IMR-90 (cell line): ENCODE measurements at regions not wholly inside any gene's neighbourhood (a gene's known extent, or its start where the extent isn't known, plus 50 kb on each side); places are given as distances from the start of the nearest gene placed in this dataset.

Experiments
- ATAC-seq: fragments of 200-7000 bp; cut with Tn5 transposase; 2 replicates; pipeline ENCODE4 v1.9.1; 2020; ENCODE audit warnings: low read depth, mild to moderate bottlenecking, moderate library complexity
- BruUV-seq: library from RNA; stranded (reverse); fragments of 400-500 nt; replicated peaks from 2 replicates; lab custom pipeline; 2021; lab: Mats Ljungman, UMichigan
- CTCF ChIA-PET: fragments of 300-600 bp; formaldehyde crosslinking; extraction: SDS; loops from one replicate; lab custom pipeline; 2021; ENCODE audit warnings: antibody characterized with exemption; lab: Yijun Ruan, JAX
- POLR2A ChIA-PET: fragments of 300-600 bp; sonication (Branson Sonifier 250); formaldehyde crosslinking; loops from one replicate; lab custom pipeline; 2022; ENCODE audit warnings: antibody characterized with exemption; ENCODE audit not compliant: unreplicated experiment; lab: Charles Lee
- DNase-seq: peaks from one replicate; pipeline ENCODE4 v3.0.0; 2013
- H2AFZ ChIP-seq: replicated peaks from 2 replicates; pipeline ENCODE3; 2013; ENCODE audit warnings: low read length, mild to moderate bottlenecking; ENCODE audit not compliant: poor library complexity
- H2AK5ac ChIP-seq: 2 replicates; pipeline ENCODE4 v1.6.1; 2013; ENCODE audit warnings: low read depth, low read length, inconsistent platforms
- H2AK9ac ChIP-seq: replicated peaks from 2 replicates; pipeline ENCODE3; 2013; ENCODE audit warnings: mild to moderate bottlenecking, low read depth, low read length, moderate library complexity; ENCODE audit not compliant: poor library complexity
- H2BK120ac ChIP-seq: 2 replicates; pipeline ENCODE4 v1.6.1; 2013; ENCODE audit warnings: low read depth, low read length, inconsistent platforms
- H2BK15ac ChIP-seq: 3 replicates; pipeline ENCODE4 v1.6.1; 2013; ENCODE audit warnings: low read depth, low read length, inconsistent platforms
- H2BK20ac ChIP-seq: 2 replicates; pipeline ENCODE4 v1.6.1; 2013; ENCODE audit warnings: low read depth, mild to moderate bottlenecking, inconsistent platforms, low read length, moderate library complexity
- H2BK5ac ChIP-seq: 2 replicates; pipeline ENCODE4 v1.6.1; 2013; ENCODE audit warnings: mild to moderate bottlenecking, low read depth, low read length, inconsistent platforms; ENCODE audit not compliant: poor library complexity, severe bottlenecking
- H3K14ac ChIP-seq: replicated peaks from 2 replicates; pipeline ENCODE4 v1.6.1; 2013; ENCODE audit warnings: low read depth, low read length, inconsistent platforms
- H3K18ac ChIP-seq: 2 replicates; pipeline ENCODE4 v1.6.1; 2013; ENCODE audit warnings: low read depth, low read length, control low read depth
- H3K23ac ChIP-seq: 2 replicates; pipeline ENCODE4 v1.6.1; 2013; ENCODE audit warnings: low read depth, low read length, inconsistent platforms
- H3K27ac ChIP-seq: 2 replicates; pipeline ENCODE4 v1.5.1; 2013; ENCODE audit warnings: mild to moderate bottlenecking, control low read depth, low read length; ENCODE audit not compliant: insufficient read depth
- H3K27me3 ChIP-seq: 2 replicates; pipeline ENCODE4 v1.6.1; 2013; ENCODE audit warnings: low read length; ENCODE audit not compliant: control insufficient read depth, insufficient read depth
- H3K36me3 ChIP-seq: 2 replicates; pipeline ENCODE4 v1.6.1; 2013; ENCODE audit warnings: low read length, mixed read lengths; ENCODE audit not compliant: control insufficient read depth, insufficient read depth
- H3K4ac ChIP-seq: 2 replicates; pipeline ENCODE4 v1.6.1; 2013; ENCODE audit warnings: low read depth, low read length, inconsistent platforms
- H3K4me1 ChIP-seq: 2 replicates; pipeline ENCODE4 v1.6.1; 2013; ENCODE audit warnings: low read length, mixed read lengths; ENCODE audit not compliant: control insufficient read depth, insufficient read depth
- H3K4me2 ChIP-seq: 2 replicates; pipeline ENCODE4 v1.6.1; 2013; ENCODE audit warnings: low read depth, mild to moderate bottlenecking, control low read depth, low read length, moderate library complexity
- H3K4me3 ChIP-seq: 2 replicates; pipeline ENCODE4 v1.5.1; 2013; ENCODE audit warnings: low read depth, mild to moderate bottlenecking, control low read depth, low read length, moderate library complexity; ENCODE audit not compliant: insufficient read depth
- H3K56ac ChIP-seq: 2 replicates; pipeline ENCODE4 v1.6.1; 2013; ENCODE audit warnings: low read length, inconsistent platforms; ENCODE audit not compliant: insufficient read depth; ENCODE audit errors: extremely low read depth
- H3K79me1 ChIP-seq, 2 experiments: 2 replicates each; pipeline ENCODE4 v1.6.1; 2013; ENCODE audit warnings: low read length in 2 of 2, inconsistent platforms in 1 of 2, low read depth in 1 of 2
- H3K9ac ChIP-seq: 2 replicates; pipeline ENCODE4 v1.6.1; 2013; ENCODE audit warnings: low read depth, low read length, control low read depth
- H3K9me1 ChIP-seq: 2 replicates; pipeline ENCODE4 v1.6.1; 2013; ENCODE audit warnings: low read length, inconsistent platforms; ENCODE audit not compliant: insufficient read depth
- H3K9me3 ChIP-seq: 2 replicates; pipeline ENCODE4 v1.6.1; 2013; ENCODE audit warnings: low read length; ENCODE audit not compliant: control insufficient read depth, insufficient read depth
- H4K20me1 ChIP-seq: 2 replicates; pipeline ENCODE4 v1.6.1; 2013; ENCODE audit warnings: low read length, inconsistent platforms; ENCODE audit not compliant: insufficient read depth
- H4K5ac ChIP-seq: 2 replicates; pipeline ENCODE4 v1.6.1; 2013; ENCODE audit warnings: mild to moderate bottlenecking, low read depth, low read length, control low read depth
- H4K8ac ChIP-seq, 2 experiments: 2 replicates each; pipeline ENCODE4 v1.6.1; 2013; ENCODE audit warnings: low read depth in 2 of 2, low read length in 2 of 2, control low read depth in 1 of 2, inconsistent platforms in 1 of 2
- H4K91ac ChIP-seq: 2 replicates; pipeline ENCODE4 v1.6.1; 2013; ENCODE audit warnings: low read depth, low read length, inconsistent platforms; ENCODE audit not compliant: insufficient read depth
- CEBPB ChIP-seq: IDR thresholded peaks from 2 replicates; pipeline ENCODE4 v1.6.1; 2012; ENCODE audit warnings: low read depth, low read length, improper control_type of control experiment
- CHD1 ChIP-seq: IDR thresholded peaks from 2 replicates; pipeline ENCODE4 v1.6.1; 2012; ENCODE audit warnings: low read depth, low read length, improper control_type of control experiment
- MAFK ChIP-seq: IDR thresholded peaks from 2 replicates; pipeline ENCODE4 v1.6.1; 2012; ENCODE audit warnings: low read depth, low read length, improper control_type of control experiment
- MAZ ChIP-seq: IDR thresholded peaks from 2 replicates; pipeline ENCODE4 v1.6.1; 2012; ENCODE audit warnings: low read depth, mild to moderate bottlenecking, low read length, improper control_type of control experiment, moderate library complexity, borderline replicate concordance
- MXI1 ChIP-seq: IDR thresholded peaks from 2 replicates; pipeline ENCODE4 v1.6.1; 2012; ENCODE audit warnings: low read depth, mild to moderate bottlenecking, low read length, moderate library complexity, borderline replicate concordance
- NFE2L2 ChIP-seq: fragments of 150-350 bp; IDR thresholded peaks from 2 replicates; pipeline ENCODE4 v1.6.1; 2016; ENCODE audit warnings: low read depth, mild to moderate bottlenecking, low read length
- POLR2A ChIP-seq: IDR thresholded peaks from 2 replicates; pipeline ENCODE4 v1.6.1; 2012; ENCODE audit warnings: mild to moderate bottlenecking, low read depth, low read length
- RAD21 ChIP-seq: IDR thresholded peaks from 2 replicates; pipeline ENCODE4 v1.6.1; 2012; ENCODE audit warnings: low read length, improper control_type of control experiment
- RFX5 ChIP-seq: IDR thresholded peaks from 2 replicates; pipeline ENCODE4 v1.8.0; 2012; ENCODE audit warnings: low read depth, mild to moderate bottlenecking, low read length, moderate library complexity
- WGBS, 2 experiments: methylation state at CpG; one replicate each; pipeline versions ENCODE4 v1.1.5 to v1.1.7; 2013; ENCODE audit warnings: missing lambda C conversion rate in 2 of 2; ENCODE audit not compliant: insufficient read length in 1 of 2; ENCODE audit errors: extremely low coverage in 2 of 2; 5-methylcytosine and 5-hydroxymethylcytosine counted together
- dilution Hi-C: fragments of 300-500 bp; cut with HindIII; formaldehyde crosslinking; loops from one replicate; pipeline ENCODE4 v1.14.3; 2018; ENCODE audit warnings: low sequenced_read_pairs; ENCODE audit not compliant: unreplicated experiment
- in situ Hi-C: fragments of 300-500 bp; cut with MboI; formaldehyde crosslinking; loops from 3 replicates; pipeline ENCODE4 v1.14.3; 2019; ENCODE audit warnings: low sequenced_read_pairs, inconsistent platforms, mixed read lengths
- intact Hi-C: fragments of 100-400 bp; cut with micrococcal nuclease; formaldehyde crosslinking; loops from 2 replicates; pipeline ENCODE4 v1.10.0; 2022
- TF ChIP-seq, protein P1 (sequence below): conservative IDR thresholded peaks from 2 replicates; pipeline ENCODE4 v1.5.1; 2012; ENCODE audit warnings: mild to moderate bottlenecking, low read depth, low read length, improper control_type of control experiment
- TF ChIP-seq, protein P2 (sequence below): fragments of 150-350 bp; IDR thresholded peaks from 2 replicates; pipeline ENCODE4 v1.6.1; 2017; ENCODE audit warnings: mild to moderate bottlenecking, antibody characterized with exemption, low read length, low read depth

DNA sequence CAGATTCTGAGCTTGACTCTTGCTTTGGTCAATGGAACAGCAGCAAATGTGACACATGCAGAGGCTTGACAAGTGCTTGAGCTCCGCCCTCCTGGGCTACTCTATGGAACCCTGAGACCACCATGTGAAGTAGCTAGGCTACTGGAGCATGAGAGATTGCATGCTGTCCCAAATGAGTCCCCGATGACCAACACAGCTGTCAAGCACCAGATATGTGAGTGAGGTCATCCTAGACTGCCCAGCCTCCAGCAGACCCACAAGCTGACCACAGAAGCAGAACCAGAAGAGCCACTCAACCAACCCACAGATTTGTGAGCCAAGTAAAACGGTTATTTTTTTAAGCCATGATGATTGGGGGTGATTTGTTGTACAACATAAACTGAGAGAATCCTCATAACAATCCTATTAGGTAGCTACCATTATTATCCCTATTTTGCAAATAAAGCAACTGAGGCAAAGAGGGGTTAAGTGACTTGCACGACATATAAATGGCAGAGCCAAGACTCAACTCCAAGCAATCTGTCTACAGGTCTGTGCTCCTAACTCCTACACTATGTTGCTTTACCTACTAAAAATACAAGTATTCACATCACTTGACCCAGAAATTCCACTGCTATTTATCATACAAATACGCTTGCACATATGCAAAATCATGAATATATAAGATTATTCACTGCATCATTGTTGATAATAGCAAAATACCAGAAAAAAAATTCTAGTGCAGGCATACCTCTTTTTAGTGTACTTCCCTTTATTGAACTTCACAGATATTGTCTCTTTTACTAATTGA, 136.2 kb downstream of the NDUFA12 start:
- Histone ChIP-seq H2BK20ac (no peak overlapping the region), H3K9me3 (0 out of 2 replicates have a peak, but pooled peaks cover 2% of the 10 kb centered on the region), H3K4me3 (no peak overlapping the region), H3K56ac (no peak overlapping the region), H3K4ac (no peak overlapping the region), H4K20me1 (no peaks in the 10 kb centered on the region), H2AK5ac (no peak overlapping the region), H3K4me2 (no peak overlapping the region), H2BK120ac (no peak overlapping the region), H3K4me1 (no peaks in the 10 kb centered on the region), H4K91ac (no peak overlapping the region), H3K79me1 (no peaks in the 10 kb centered on the region), H3K9ac (no peak overlapping the region), H2AK9ac (no peak overlapping the region), H4K8ac (no peak overlapping the region), H4K5ac (no peak overlapping the region), H3K14ac (no peak overlapping the region), H3K23ac (no peak overlapping the region), H3K18ac (no peak overlapping the region), H3K36me3 (no peaks in the 10 kb centered on the region), H3K9me1 (no peaks in the 10 kb centered on the region), H2AFZ (no peak overlapping the region), H3K27ac (no peak overlapping the region), H2BK5ac (no peak overlapping the region), H2BK15ac (no peak overlapping the region), H3K27me3 (peaks cover 25% of the 10 kb centered on the region)
- in situ Hi-C loops, result no loop called here
- ChIA-PET CTCF (no interaction called here), POLR2A (no interaction called here)
- intact Hi-C loops, result no loop called here
- no peak for TF ChIP-seq MAZ
- TF ChIP-seq CHD1, result no peak
- no peak for TF ChIP-seq MXI1
- TF ChIP-seq POLR2A, result no peak
- TF ChIP-seq, protein P1, sequence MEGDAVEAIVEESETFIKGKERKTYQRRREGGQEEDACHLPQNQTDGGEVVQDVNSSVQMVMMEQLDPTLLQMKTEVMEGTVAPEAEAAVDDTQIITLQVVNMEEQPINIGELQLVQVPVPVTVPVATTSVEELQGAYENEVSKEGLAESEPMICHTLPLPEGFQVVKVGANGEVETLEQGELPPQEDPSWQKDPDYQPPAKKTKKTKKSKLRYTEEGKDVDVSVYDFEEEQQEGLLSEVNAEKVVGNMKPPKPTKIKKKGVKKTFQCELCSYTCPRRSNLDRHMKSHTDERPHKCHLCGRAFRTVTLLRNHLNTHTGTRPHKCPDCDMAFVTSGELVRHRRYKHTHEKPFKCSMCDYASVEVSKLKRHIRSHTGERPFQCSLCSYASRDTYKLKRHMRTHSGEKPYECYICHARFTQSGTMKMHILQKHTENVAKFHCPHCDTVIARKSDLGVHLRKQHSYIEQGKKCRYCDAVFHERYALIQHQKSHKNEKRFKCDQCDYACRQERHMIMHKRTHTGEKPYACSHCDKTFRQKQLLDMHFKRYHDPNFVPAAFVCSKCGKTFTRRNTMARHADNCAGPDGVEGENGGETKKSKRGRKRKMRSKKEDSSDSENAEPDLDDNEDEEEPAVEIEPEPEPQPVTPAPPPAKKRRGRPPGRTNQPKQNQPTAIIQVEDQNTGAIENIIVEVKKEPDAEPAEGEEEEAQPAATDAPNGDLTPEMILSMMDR, result no peak
- no peak for TF ChIP-seq MAFK
- TF ChIP-seq, protein P2, sequence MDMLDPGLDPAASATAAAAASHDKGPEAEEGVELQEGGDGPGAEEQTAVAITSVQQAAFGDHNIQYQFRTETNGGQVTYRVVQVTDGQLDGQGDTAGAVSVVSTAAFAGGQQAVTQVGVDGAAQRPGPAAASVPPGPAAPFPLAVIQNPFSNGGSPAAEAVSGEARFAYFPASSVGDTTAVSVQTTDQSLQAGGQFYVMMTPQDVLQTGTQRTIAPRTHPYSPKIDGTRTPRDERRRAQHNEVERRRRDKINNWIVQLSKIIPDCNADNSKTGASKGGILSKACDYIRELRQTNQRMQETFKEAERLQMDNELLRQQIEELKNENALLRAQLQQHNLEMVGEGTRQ, result no peak
- TF ChIP-seq RFX5, result no peak
- no peak for TF ChIP-seq CEBPB
- TF ChIP-seq NFE2L2, result no peak
- TF ChIP-seq RAD21, result no peak
- dilution Hi-C loops, result no loop called here
- ATAC-seq, result no peak
- no CpG with 5 or more reads among the region's 5 CpGs for WGBS, 2 experiments
- DNase-seq, result peak; percentile 17
- no TSS peak for BruUV-seq
